ENCODE measurements at regions not wholly inside any gene's neighbourhood (a gene's known extent, or its start where the extent isn't known, plus 50 kb on each side); places are given as distances from the start of the nearest gene placed in this dataset.

- no peak for DNase-seq (ENCODE audit: low read depth)
Measured at GRCh38 chr22:49567899-49568750, 259.5 kb downstream of the BRD1 start.

- DNase-seq (ENCODE audit: low read depth): no peak
Measured at GRCh38 chr22:49566693-49567092, 261.0 kb downstream of the BRD1 start.

GRCh38 chr22:49566141-49566541 is 261.5 kb downstream of the BRD1 start:
- no peak for DNase-seq (ENCODE audit: low read depth)

- DNase-seq (ENCODE audit: low read depth): no peak
Measured at GRCh38 chr22:49565516-49565855, 262.2 kb downstream of the BRD1 start.

GRCh38 chr22:49564666-49565515 is 262.8 kb downstream of the BRD1 start:
- no peak for DNase-seq (ENCODE audit: low read depth)

- DNase-seq (ENCODE audit: low read depth): no peak
Measured at GRCh38 chr22:49564054-49564453, 263.6 kb downstream of the BRD1 start.

GRCh38 chr22:49562685-49563249 is 264.9 kb downstream of the BRD1 start:
- no peak for DNase-seq (ENCODE audit: low read depth)

- no peak for DNase-seq (ENCODE audit: low read depth)
Measured at GRCh38 chr22:49561976-49562375, 265.7 kb downstream of the BRD1 start.

- DNase-seq (ENCODE audit: low read depth): no peak
Measured at GRCh38 chr22:49561338-49561737, 266.3 kb downstream of the BRD1 start.

GRCh38 chr22:49555526-49555925 is 272.1 kb downstream of the BRD1 start:
- DNase-seq (ENCODE audit: low read depth): no peak

- DNase-seq (ENCODE audit: low read depth): no peak
Measured at GRCh38 chr22:49554741-49555140, 272.9 kb downstream of the BRD1 start.

GRCh38 chr22:49554296-49554625 is 273.4 kb downstream of the BRD1 start:
- no peak for DNase-seq (ENCODE audit: low read depth)

GRCh38 chr22:49553518-49554295 is 274.0 kb downstream of the BRD1 start:
- DNase-seq (ENCODE audit: low read depth): no peak

GRCh38 chr22:49553076-49553475 is 274.6 kb downstream of the BRD1 start:
- DNase-seq (ENCODE audit: low read depth): no peak

GRCh38 chr22:49551897-49552614 is 275.6 kb downstream of the BRD1 start:
- DNase-seq (ENCODE audit: low read depth): no peak

GRCh38 chr22:49551446-49551845 is 276.2 kb downstream of the BRD1 start:
- DNase-seq (ENCODE audit: low read depth): no peak

GRCh38 chr22:49550766-49551362 is 276.8 kb downstream of the BRD1 start:
- no peak for DNase-seq (ENCODE audit: low read depth)

- no peak for DNase-seq (ENCODE audit: low read depth)
Measured at GRCh38 chr22:49550141-49550430, 277.6 kb downstream of the BRD1 start.

- no peak for DNase-seq (ENCODE audit: low read depth)
Measured at GRCh38 chr22:49549256-49550140, 278.2 kb downstream of the BRD1 start.
